SU-DHL-6 (cell line): ENCODE measurements at regions not wholly inside any gene's neighbourhood (a gene's known extent, or its start where the extent isn't known, plus 50 kb on each side); places are given as distances from the start of the nearest gene placed in this dataset.

ENCODE experiments used
- EZH2phosphoT487 ChIP-seq: fragments of 200-600 bp; sonication (generic), shearing (Covaris generic); conservative IDR thresholded peaks from 2 replicates; pipeline ENCODE4 v1.6.1; 2018; ENCODE audit warnings: mild to moderate bottlenecking, antibody characterized with exemption, low read length, moderate library complexity, mixed read lengths
- TF ChIP-seq, protein P1 (sequence below): fragments of 200-600 bp; sonication (generic); IDR thresholded peaks from one replicate; pipeline ENCODE4 v1.5.1; 2017; ENCODE audit warnings: antibody characterized with exemption, mild to moderate bottlenecking, low read length, moderate library complexity; ENCODE audit not compliant: insufficient read depth, poor library complexity, severe bottlenecking

DNA sequence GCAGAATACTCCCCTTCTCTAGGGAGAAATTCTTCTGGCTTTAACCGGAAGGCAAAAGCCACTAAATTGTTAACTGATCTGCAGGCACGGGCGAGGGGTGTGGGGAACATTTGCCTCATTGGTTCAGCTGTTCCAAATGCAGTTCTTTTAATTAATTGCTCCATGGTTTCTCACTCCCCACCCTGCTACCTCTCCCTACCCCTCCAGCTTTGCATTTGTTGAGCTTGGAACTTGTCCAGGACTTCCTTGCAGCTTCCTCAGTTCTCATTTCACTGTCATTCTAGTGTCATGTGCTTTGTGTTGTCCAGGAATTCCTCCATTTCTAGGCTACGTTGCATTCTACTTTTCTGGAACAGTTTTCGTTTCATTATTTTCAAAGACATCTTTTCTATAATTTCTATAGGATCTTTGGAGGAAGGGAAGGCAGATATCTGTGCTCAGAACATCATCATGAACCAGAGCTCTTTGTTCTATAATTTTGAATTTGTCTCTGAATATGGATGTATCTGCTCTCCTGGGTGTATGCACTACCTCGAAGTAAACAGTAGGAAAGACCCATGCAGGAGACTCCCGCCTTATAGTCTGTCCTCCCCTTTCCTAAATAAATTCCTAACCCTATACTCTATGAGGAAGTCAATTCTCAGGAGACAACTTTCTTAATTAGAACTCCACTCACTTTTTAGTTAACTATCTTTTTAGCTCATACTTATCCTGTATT lies 132.4 kb upstream of the LMO4 start:
- TF ChIP-seq, protein P1, sequence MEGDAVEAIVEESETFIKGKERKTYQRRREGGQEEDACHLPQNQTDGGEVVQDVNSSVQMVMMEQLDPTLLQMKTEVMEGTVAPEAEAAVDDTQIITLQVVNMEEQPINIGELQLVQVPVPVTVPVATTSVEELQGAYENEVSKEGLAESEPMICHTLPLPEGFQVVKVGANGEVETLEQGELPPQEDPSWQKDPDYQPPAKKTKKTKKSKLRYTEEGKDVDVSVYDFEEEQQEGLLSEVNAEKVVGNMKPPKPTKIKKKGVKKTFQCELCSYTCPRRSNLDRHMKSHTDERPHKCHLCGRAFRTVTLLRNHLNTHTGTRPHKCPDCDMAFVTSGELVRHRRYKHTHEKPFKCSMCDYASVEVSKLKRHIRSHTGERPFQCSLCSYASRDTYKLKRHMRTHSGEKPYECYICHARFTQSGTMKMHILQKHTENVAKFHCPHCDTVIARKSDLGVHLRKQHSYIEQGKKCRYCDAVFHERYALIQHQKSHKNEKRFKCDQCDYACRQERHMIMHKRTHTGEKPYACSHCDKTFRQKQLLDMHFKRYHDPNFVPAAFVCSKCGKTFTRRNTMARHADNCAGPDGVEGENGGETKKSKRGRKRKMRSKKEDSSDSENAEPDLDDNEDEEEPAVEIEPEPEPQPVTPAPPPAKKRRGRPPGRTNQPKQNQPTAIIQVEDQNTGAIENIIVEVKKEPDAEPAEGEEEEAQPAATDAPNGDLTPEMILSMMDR, result no peak
- TF ChIP-seq EZH2phosphoT487, result no peak
